ENCODE measurements at regions not wholly inside any gene's neighbourhood (a gene's known extent, or its start where the extent isn't known, plus 50 kb on each side); places are given as distances from the start of the nearest gene placed in this dataset.

DNA sequence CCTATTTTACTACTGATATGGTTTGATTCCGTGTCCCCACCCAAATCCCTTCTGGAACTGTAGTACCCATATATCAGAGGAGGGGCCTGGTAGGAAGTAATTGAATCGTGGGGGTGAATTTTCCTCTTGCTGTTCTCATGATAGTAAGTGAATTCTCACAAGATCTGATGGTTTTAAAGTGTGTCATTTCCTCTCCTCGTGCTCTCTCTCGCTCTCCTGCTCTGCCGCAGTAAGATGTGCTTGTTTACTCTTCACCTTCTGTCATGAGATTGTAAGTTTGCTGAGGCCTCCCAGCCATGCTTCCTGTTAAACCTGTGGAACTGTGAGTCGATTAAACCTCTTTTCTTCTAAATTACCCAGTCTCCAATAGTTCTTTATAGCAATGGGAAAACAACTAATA, 81.2 kb upstream of the ZBTB20 start:
- peaks cover 2% of the 10 kb centered on the region for H3K9me3 Mint-ChIP-seq (ENCODE audit: low read depth)
- H3K4me3 Mint-ChIP-seq (ENCODE audit: unreplicated experiment), result no peak overlapping the region
- TF ChIP-seq, protein P1, sequence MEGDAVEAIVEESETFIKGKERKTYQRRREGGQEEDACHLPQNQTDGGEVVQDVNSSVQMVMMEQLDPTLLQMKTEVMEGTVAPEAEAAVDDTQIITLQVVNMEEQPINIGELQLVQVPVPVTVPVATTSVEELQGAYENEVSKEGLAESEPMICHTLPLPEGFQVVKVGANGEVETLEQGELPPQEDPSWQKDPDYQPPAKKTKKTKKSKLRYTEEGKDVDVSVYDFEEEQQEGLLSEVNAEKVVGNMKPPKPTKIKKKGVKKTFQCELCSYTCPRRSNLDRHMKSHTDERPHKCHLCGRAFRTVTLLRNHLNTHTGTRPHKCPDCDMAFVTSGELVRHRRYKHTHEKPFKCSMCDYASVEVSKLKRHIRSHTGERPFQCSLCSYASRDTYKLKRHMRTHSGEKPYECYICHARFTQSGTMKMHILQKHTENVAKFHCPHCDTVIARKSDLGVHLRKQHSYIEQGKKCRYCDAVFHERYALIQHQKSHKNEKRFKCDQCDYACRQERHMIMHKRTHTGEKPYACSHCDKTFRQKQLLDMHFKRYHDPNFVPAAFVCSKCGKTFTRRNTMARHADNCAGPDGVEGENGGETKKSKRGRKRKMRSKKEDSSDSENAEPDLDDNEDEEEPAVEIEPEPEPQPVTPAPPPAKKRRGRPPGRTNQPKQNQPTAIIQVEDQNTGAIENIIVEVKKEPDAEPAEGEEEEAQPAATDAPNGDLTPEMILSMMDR (IDR thresholded peaks at IDR 0.05), result no peak
- no peak for DNase-seq (ENCODE audit: low spot score)
- peaks cover 12% of the 10 kb centered on the region for H3K4me1 Mint-ChIP-seq (ENCODE audit: low read depth)
- H3K27me3 Mint-ChIP-seq (ENCODE audit: low read depth), result no peaks in the 10 kb centered on the region
- H3K36me3 Mint-ChIP-seq (ENCODE audit: low read depth), result no peaks in the 10 kb centered on the region
- H3K27ac Mint-ChIP-seq (ENCODE audit: unreplicated experiment), result no peak overlapping the region

DNA sequence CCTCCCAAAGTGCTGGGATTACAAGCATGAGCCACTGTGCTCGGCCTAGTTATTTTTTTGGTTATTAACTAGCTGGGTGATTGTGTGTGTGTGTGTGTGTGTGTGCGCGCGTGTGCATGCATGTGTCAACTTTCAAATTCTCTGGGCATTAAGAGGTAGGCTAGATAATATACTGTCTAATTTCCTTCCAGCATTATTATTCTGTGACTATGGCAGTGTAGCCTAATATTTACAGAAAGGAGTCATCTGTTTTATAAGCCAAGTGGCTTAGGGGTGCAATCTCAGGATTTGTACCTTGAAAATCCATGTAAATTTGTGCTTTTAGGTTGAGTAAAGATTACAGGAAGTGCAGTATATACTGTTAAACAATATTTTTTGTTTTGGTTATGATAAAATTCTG, 85.1 kb upstream of the ZBTB20 start:
- TF ChIP-seq, protein P1 (IDR thresholded peaks at IDR 0.05), result no peak
- peaks cover 2% of the 10 kb centered on the region for H3K9me3 Mint-ChIP-seq (ENCODE audit: low read depth)
- H3K36me3 Mint-ChIP-seq (ENCODE audit: low read depth), result no peaks in the 10 kb centered on the region
- H3K4me3 Mint-ChIP-seq (ENCODE audit: unreplicated experiment), result no peak overlapping the region
- no peaks in the 10 kb centered on the region for H3K27me3 Mint-ChIP-seq (ENCODE audit: low read depth)
- no peak overlapping the region for H3K27ac Mint-ChIP-seq (ENCODE audit: unreplicated experiment)
- peaks cover 11% of the 10 kb centered on the region for H3K4me1 Mint-ChIP-seq (ENCODE audit: low read depth)
- DNase-seq (ENCODE audit: low spot score), result no peak

DNA sequence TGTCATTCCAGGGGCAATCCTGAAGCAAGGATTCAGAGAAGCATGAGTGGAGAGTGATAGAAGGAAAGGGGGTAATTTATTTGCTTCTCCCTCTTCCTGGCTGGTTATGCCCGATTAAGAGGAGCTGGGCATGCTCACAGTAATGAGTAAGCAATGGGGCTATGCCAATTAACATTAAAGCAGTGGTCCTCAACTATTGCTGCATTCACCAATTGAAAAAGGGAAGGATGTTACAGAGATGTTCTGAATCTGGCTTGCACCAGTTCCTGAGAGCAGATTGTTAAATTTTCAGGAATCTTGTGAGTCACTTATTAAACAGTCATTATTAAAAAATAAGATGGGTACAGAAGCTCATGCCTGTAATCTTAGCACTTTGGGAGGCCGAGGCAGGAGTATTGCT, 85.9 kb upstream of the ZBTB20 start:
- Mint-ChIP-seq H3K36me3 (ENCODE audit: low read depth) (no peaks in the 10 kb centered on the region), H3K9me3 (ENCODE audit: low read depth) (peaks cover 2% of the 10 kb centered on the region), H3K27ac (ENCODE audit: unreplicated experiment) (no peak overlapping the region), H3K4me3 (ENCODE audit: unreplicated experiment) (no peak overlapping the region), H3K27me3 (ENCODE audit: low read depth) (no peaks in the 10 kb centered on the region), H3K4me1 (ENCODE audit: low read depth) (peaks cover 4% of the 10 kb centered on the region)
- DNase-seq (ENCODE audit: low spot score), result no peak
- TF ChIP-seq, protein P1 (IDR thresholded peaks at IDR 0.05), result no peak

DNA sequence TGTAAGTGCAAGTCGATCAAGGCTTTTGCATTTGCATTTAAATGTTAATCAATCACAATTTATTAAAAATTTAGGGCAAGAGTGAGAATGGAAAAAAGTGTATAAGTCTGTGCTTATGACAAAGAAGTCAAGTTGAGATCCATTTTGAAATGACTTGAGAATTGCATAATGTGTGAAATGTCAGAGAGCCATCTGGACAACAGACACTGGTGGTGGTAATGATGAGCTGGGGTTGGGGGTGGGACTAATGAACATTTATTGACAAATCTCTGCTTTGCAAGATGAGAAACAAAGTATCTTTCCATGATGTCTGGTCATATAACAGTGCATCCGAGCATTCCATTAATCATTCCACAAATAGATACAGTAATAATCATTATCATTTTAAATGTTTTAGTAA, 89.4 kb upstream of the ZBTB20 start:
- H3K27ac Mint-ChIP-seq (ENCODE audit: unreplicated experiment), result no peak overlapping the region
- H3K36me3 Mint-ChIP-seq (ENCODE audit: low read depth), result no peaks in the 10 kb centered on the region
- H3K4me3 Mint-ChIP-seq (ENCODE audit: unreplicated experiment), result no peak overlapping the region
- H3K4me1 Mint-ChIP-seq (ENCODE audit: low read depth), result peaks cover 11% of the 10 kb centered on the region
- no peak for DNase-seq (ENCODE audit: low spot score)
- H3K27me3 Mint-ChIP-seq (ENCODE audit: low read depth), result no peaks in the 10 kb centered on the region
- no peaks in the 10 kb centered on the region for H3K9me3 Mint-ChIP-seq (ENCODE audit: low read depth)
- TF ChIP-seq, protein P1 (IDR thresholded peaks at IDR 0.05), result no peak

DNA sequence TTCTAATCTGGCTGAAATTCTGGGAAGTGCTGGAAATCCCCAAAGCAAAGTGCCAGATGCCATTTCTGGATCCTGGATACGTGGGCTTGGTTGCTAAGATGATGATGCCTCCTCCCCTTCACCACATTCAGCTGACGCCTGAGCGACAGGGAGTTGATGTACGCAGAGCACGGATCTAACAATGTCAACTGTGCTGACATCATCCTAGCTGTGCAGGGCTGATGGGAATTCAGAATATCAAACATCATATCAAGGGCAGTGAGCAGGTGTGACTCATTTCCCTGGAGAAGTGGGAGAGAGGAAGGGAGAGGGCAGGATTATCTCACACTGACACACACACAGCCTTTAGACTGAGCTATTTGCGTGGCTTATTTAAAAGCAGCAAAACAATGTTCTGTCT, 92.6 kb upstream of the ZBTB20 start:
- Mint-ChIP-seq H3K9me3 (ENCODE audit: low read depth) (no peaks in the 10 kb centered on the region), H3K4me3 (ENCODE audit: unreplicated experiment) (peak overlapping the region; percentile 50), H3K4me1 (ENCODE audit: low read depth) (peaks cover 17% of the 10 kb centered on the region), H3K27ac (ENCODE audit: unreplicated experiment) (peak overlapping the region; percentile 92), H3K36me3 (ENCODE audit: low read depth) (no peaks in the 10 kb centered on the region), H3K27me3 (ENCODE audit: low read depth) (no peaks in the 10 kb centered on the region)
- no peak for DNase-seq (ENCODE audit: low spot score)
- TF ChIP-seq, protein P1 (IDR thresholded peaks at IDR 0.05), result no peak
